ENCODE measurements at regions not wholly inside any gene's neighbourhood (a gene's known extent, or its start where the extent isn't known, plus 50 kb on each side); places are given as distances from the start of the nearest gene placed in this dataset.
"Not testable (repeated sequence)": the region's sequence is repeated elsewhere in the genome, so short reads cannot be mapped to it uniquely, and the experiment has no call there.

GRCh38 chr10:15921423-15921945, 61.2 kb upstream of the MINDY3 start:
- H3K9me3 ChIP-seq (ENCODE audit: control insufficient read depth, insufficient read depth, low read length); CTCF ChIA-PET; H3K27ac ChIP-seq (ENCODE audit: low read depth, low read length); POLR2A ChIA-PET; DNase-seq (ENCODE audit: low read depth, low spot score); H3K4me3 ChIP-seq (ENCODE audit: low read depth, low read length); H3K27me3 ChIP-seq (ENCODE audit: control insufficient read depth, insufficient read depth, low read length): not testable (repeated sequence)

- H3K27me3 ChIP-seq (ENCODE audit: control insufficient read depth, insufficient read depth, low read length) = no peaks in the 10 kb centered on the region
- no peak overlapping the region for H3K27ac ChIP-seq (ENCODE audit: low read depth, low read length)
- no peaks in the 10 kb centered on the region for H3K9me3 ChIP-seq (ENCODE audit: control insufficient read depth, insufficient read depth, low read length)
- H3K4me3 ChIP-seq (ENCODE audit: low read depth, low read length) = no peak overlapping the region
- ChIA-PET POLR2A (no interaction called here), CTCF (no interaction called here)
- no peak for TF ChIP-seq CTCF (IDR thresholded peaks at IDR 0.05; ENCODE audit: low read depth, low read length)
- no peak for DNase-seq (ENCODE audit: low read depth, low spot score)
Observed at GRCh38 chr10:15931376-15931775, 71.1 kb upstream of the MINDY3 start.

- H3K27ac ChIP-seq (ENCODE audit: low read depth, low read length); CTCF ChIA-PET; DNase-seq (ENCODE audit: low read depth, low spot score); H3K4me3 ChIP-seq (ENCODE audit: low read depth, low read length); H3K27me3 ChIP-seq (ENCODE audit: control insufficient read depth, insufficient read depth, low read length); H3K9me3 ChIP-seq (ENCODE audit: control insufficient read depth, insufficient read depth, low read length); POLR2A ChIA-PET: not testable (repeated sequence)
Observed at GRCh38 chr10:15939543-15939942, 79.2 kb upstream of the MINDY3 start.

GRCh38 chr10:15943426-15943825, 83.1 kb upstream of the MINDY3 start:
- no peak for DNase-seq (ENCODE audit: low read depth, low spot score)
- H3K4me3 ChIP-seq (ENCODE audit: low read depth, low read length) = no peak overlapping the region
- no peak overlapping the region for H3K27ac ChIP-seq (ENCODE audit: low read depth, low read length)
- no peaks in the 10 kb centered on the region for H3K27me3 ChIP-seq (ENCODE audit: control insufficient read depth, insufficient read depth, low read length)
- TF ChIP-seq CTCF (IDR thresholded peaks at IDR 0.05; ENCODE audit: low read depth, low read length) = no peak
- CTCF ChIA-PET = no interaction called here
- POLR2A ChIA-PET = no interaction called here
- no peaks in the 10 kb centered on the region; the same call in 1 of the 2 replicates for H3K9me3 ChIP-seq (ENCODE audit: control insufficient read depth, insufficient read depth, low read length)

- no peak overlapping the region for H3K4me3 ChIP-seq (ENCODE audit: low read depth, low read length)
- CTCF ChIA-PET = no interaction called here
- DNase-seq (ENCODE audit: low read depth, low spot score) = no peak
- no peak for TF ChIP-seq CTCF (IDR thresholded peaks at IDR 0.05; ENCODE audit: low read depth, low read length)
- H3K27ac ChIP-seq (ENCODE audit: low read depth, low read length) = no peak overlapping the region
- POLR2A ChIA-PET = no interaction called here
- H3K9me3 ChIP-seq (ENCODE audit: control insufficient read depth, insufficient read depth, low read length) = no peaks in the 10 kb centered on the region
- no peaks in the 10 kb centered on the region for H3K27me3 ChIP-seq (ENCODE audit: control insufficient read depth, insufficient read depth, low read length)
Observed at GRCh38 chr10:15954188-15954587, 93.9 kb upstream of the MINDY3 start.

- POLR2A ChIA-PET = no interaction called here
- no peak for TF ChIP-seq CTCF (IDR thresholded peaks at IDR 0.05; ENCODE audit: low read depth, low read length)
- CTCF ChIA-PET = interaction anchor here (0.9 kb wide), 1 partner anchor 58 kb away, joined by 3 read pairs; no protein-coding TSS in a partner anchor
- H3K9me3 ChIP-seq (ENCODE audit: control insufficient read depth, insufficient read depth, low read length) = no peaks in the 10 kb centered on the region
- no peaks in the 10 kb centered on the region for H3K27me3 ChIP-seq (ENCODE audit: control insufficient read depth, insufficient read depth, low read length)
- DNase-seq (ENCODE audit: low read depth, low spot score) = no peak
- H3K27ac ChIP-seq (ENCODE audit: low read depth, low read length) = no peak overlapping the region
- H3K4me3 ChIP-seq (ENCODE audit: low read depth, low read length) = no peak overlapping the region
Observed at GRCh38 chr10:15960277-15960676, 100.0 kb upstream of the MINDY3 start.

GRCh38 chr10:15972736-15973135, 112.4 kb upstream of the MINDY3 start:
- H3K27me3 ChIP-seq (ENCODE audit: control insufficient read depth, insufficient read depth, low read length); POLR2A ChIA-PET; H3K27ac ChIP-seq (ENCODE audit: low read depth, low read length); H3K4me3 ChIP-seq (ENCODE audit: low read depth, low read length); H3K9me3 ChIP-seq (ENCODE audit: control insufficient read depth, insufficient read depth, low read length); DNase-seq (ENCODE audit: low read depth, low spot score); CTCF ChIA-PET: not testable (repeated sequence)
